Pulmonary artery endothelial cell (primary cell): ENCODE measurements at regions not wholly inside any gene's neighbourhood (a gene's known extent, or its start where the extent isn't known, plus 50 kb on each side); places are given as distances from the start of the nearest gene placed in this dataset.
"Not testable (repeated sequence)": the region's sequence is repeated elsewhere in the genome, so short reads cannot be mapped to it uniquely, and the experiment has no call there.

Experiments
- DNase-seq: peaks from one replicate; pipeline ENCODE4 v3.0.0-alpha.2; 2011; ENCODE audit warnings: low read depth, low spot score

- DNase-seq: no peak
These were observed 109.2 kb downstream of the SOCS6 start for GRCh38 chr18:70398076-70398475.

- DNase-seq: no peak
These were observed 108.5 kb downstream of the SOCS6 start for GRCh38 chr18:70397259-70397925.

GRCh38 chr18:70395771-70396170 lies 106.9 kb downstream of the SOCS6 start:
- DNase-seq: not testable (repeated sequence)

GRCh38 chr18:70394672-70395071 lies 105.8 kb downstream of the SOCS6 start:
- no peak for DNase-seq

GRCh38 chr18:70390371-70391090 lies 101.7 kb downstream of the SOCS6 start:
- DNase-seq: no peak

- DNase-seq: not testable (repeated sequence)
These were observed 100.2 kb downstream of the SOCS6 start for GRCh38 chr18:70389036-70389435.

- no peak for DNase-seq
These were observed 98.2 kb downstream of the SOCS6 start for GRCh38 chr18:70387027-70387426.

GRCh38 chr18:70386582-70386981 lies 97.7 kb downstream of the SOCS6 start:
- DNase-seq: no peak

- no peak for DNase-seq
These were observed 96.6 kb downstream of the SOCS6 start for GRCh38 chr18:70385474-70385873.

- DNase-seq: no peak
These were observed 95.4 kb downstream of the SOCS6 start for GRCh38 chr18:70384181-70384790.

GRCh38 chr18:70382992-70383717 lies 94.3 kb downstream of the SOCS6 start:
- DNase-seq: no peak

- no peak for DNase-seq
These were observed 93.2 kb downstream of the SOCS6 start for GRCh38 chr18:70382017-70382416.

GRCh38 chr18:70380915-70381896 lies 92.4 kb downstream of the SOCS6 start:
- no peak for DNase-seq
